ENCODE measurements at regions not wholly inside any gene's neighbourhood (a gene's known extent, or its start where the extent isn't known, plus 50 kb on each side); places are given as distances from the start of the nearest gene placed in this dataset.
"Not testable (repeated sequence)": the region's sequence is repeated elsewhere in the genome, so short reads cannot be mapped to it uniquely, and the experiment has no call there.

- Mint-ChIP-seq H3K4me1 (peaks cover 0 to 1% (median 0%) of the 10 kb centered on the region in 3 donors), H3K36me3 (no peaks in the 10 kb centered on the region), H3K9me3 (peaks cover 1 to 4% (median 3%) of the 10 kb centered on the region in 3 donors), H3K27me3 (no peaks in the 10 kb centered on the region), H3K4me3 (no peak overlapping the region), H3K27ac (no peak overlapping the region)
Measured at GRCh38 chr13:80070024-80070703, 270.8 kb downstream of the SPRY2 start.

- Mint-ChIP-seq H3K4me1 (peaks cover 0 to 1% (median 0%) of the 10 kb centered on the region in 3 donors), H3K27me3 (no peaks in the 10 kb centered on the region), H3K4me3 (no peak overlapping the region), H3K36me3 (no peaks in the 10 kb centered on the region), H3K9me3 (peaks cover 1 to 4% (median 3%) of the 10 kb centered on the region in 3 donors), H3K27ac (no peak overlapping the region)
Measured at GRCh38 chr13:80069374-80069773, 271.6 kb downstream of the SPRY2 start.

DNA sequence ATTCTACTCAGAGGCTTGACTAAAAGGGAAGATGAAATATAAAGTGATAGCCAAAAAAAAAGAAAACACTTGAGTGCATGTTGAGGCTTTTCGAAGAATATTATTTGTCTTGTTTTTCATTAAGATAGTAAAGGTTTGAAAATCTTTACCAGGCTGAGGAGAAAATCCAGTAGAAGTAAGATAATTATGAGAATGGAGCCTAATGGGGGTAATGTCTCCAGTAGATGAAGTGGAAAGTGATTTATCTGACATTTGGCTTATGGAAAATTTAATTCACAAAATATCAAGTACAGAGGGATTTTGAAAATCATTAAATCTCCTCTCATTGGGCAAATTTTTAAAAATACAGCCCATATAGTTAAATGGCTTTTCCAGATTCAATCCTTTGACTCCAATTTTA, 274.9 kb downstream of the SPRY2 start:
- peaks cover 1 to 3% (median 2%) of the 10 kb centered on the region in 3 donors for H3K9me3 Mint-ChIP-seq
- no peak overlapping the region for H3K27ac Mint-ChIP-seq
- no peak overlapping the region for H3K4me3 Mint-ChIP-seq
- no peaks in the 10 kb centered on the region for H3K27me3 Mint-ChIP-seq
- peaks cover 0 to 1% (median 0%) of the 10 kb centered on the region in 3 donors for H3K4me1 Mint-ChIP-seq
- H3K36me3 Mint-ChIP-seq, result no peaks in the 10 kb centered on the region

DNA sequence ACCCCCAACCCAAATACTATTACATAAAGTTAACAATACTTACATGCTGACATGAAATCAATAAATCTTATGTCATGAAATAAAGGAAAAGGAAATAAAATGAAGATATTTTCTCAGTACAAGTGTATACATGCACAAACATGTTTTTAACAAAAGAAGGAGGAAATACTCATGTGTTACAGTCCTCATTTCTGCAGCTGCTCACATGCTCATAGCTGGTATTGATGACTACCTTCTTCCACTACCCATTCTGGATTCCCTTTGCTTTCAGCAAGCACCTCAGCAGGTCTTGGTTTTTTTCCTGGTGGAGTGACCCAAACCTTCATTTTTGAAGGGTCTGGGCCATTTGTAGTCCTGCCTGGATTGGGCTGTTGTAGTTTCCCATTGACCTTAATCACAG, 278.5 kb downstream of the SPRY2 start:
- H3K36me3 Mint-ChIP-seq, H3K27ac Mint-ChIP-seq, H3K4me3 Mint-ChIP-seq, H3K27me3 Mint-ChIP-seq, H3K9me3 Mint-ChIP-seq, H3K4me1 Mint-ChIP-seq: not testable (repeated sequence)

GRCh38 chr13:80059789-80060188, 281.1 kb downstream of the SPRY2 start:
- no peak overlapping the region for H3K27ac Mint-ChIP-seq
- H3K27me3 Mint-ChIP-seq, result peaks cover 2% of the 10 kb centered on the region
- no peak overlapping the region for H3K4me3 Mint-ChIP-seq
- H3K4me1 Mint-ChIP-seq, result no peaks in the 10 kb centered on the region
- no peaks in the 10 kb centered on the region for H3K36me3 Mint-ChIP-seq
- peaks cover 0 to 1% (median 0%) of the 10 kb centered on the region in 3 donors for H3K9me3 Mint-ChIP-seq

DNA sequence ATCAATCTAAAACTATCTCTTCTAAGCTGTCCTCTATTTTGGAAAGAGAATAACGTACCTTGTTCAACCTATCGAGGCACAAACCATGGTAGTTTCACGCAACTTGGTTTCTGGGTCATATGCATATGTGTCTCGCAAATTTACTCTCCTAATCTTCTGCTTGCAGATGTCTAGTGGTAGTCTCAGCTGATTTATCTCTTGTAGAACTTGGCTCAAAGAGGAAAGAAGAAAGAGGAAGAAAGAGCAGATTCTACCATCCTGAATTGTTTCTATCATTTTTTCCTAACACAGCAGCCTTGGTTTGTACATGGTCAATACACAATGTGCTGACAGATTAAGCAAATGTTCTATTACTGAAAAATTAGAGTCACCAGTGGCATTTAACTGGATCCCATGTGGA, 282.3 kb downstream of the SPRY2 start:
- no peak overlapping the region for H3K4me3 Mint-ChIP-seq
- H3K27me3 Mint-ChIP-seq, result peaks cover 2% of the 10 kb centered on the region
- peaks cover 0 to 1% (median 0%) of the 10 kb centered on the region in 3 donors for H3K9me3 Mint-ChIP-seq
- H3K4me1 Mint-ChIP-seq, result no peaks in the 10 kb centered on the region
- no peak overlapping the region for H3K27ac Mint-ChIP-seq
- no peaks in the 10 kb centered on the region for H3K36me3 Mint-ChIP-seq

- peaks cover 0 to 1% (median 0%) of the 10 kb centered on the region in 3 donors for H3K9me3 Mint-ChIP-seq
Measured at GRCh38 chr13:80055847-80056246, 285.1 kb downstream of the SPRY2 start.

GRCh38 chr13:80054806-80055205, 286.1 kb downstream of the SPRY2 start:
- Mint-ChIP-seq H3K4me1 (peaks cover 0 to 3% (median 0%) of the 10 kb centered on the region in 3 donors), H3K27me3 (peaks cover 2% of the 10 kb centered on the region), H3K4me3 (no peak overlapping the region), H3K36me3 (no peaks in the 10 kb centered on the region), H3K27ac (no peak overlapping the region), H3K9me3 (peaks cover 0 to 2% (median 1%) of the 10 kb centered on the region in 3 donors)

More at GRCh38 chr13:80055847-80056246, 285.1 kb downstream of the SPRY2 start:
- H3K27me3 Mint-ChIP-seq, result peaks cover 2% of the 10 kb centered on the region
- no peaks in the 10 kb centered on the region for H3K4me1 Mint-ChIP-seq
- no peak overlapping the region for H3K4me3 Mint-ChIP-seq
- no peak overlapping the region for H3K27ac Mint-ChIP-seq
- no peaks in the 10 kb centered on the region for H3K36me3 Mint-ChIP-seq

GRCh38 chr13:80052286-80052685, 288.6 kb downstream of the SPRY2 start:
- Mint-ChIP-seq H3K4me3 (no peak overlapping the region), H3K27ac (no peak overlapping the region), H3K9me3 (peaks cover 0 to 2% (median 0%) of the 10 kb centered on the region in 3 donors), H3K27me3 (no peaks in the 10 kb centered on the region), H3K36me3 (no peaks in the 10 kb centered on the region), H3K4me1 (peaks cover 0 to 14% (median 6%) of the 10 kb centered on the region in 3 donors)

- Mint-ChIP-seq H3K4me1 (peaks cover 0 to 14% (median 6%) of the 10 kb centered on the region in 3 donors), H3K4me3 (peak overlapping the region in 1 of 4 donors; percentile 41), H3K27ac (no peak overlapping the region), H3K36me3 (no peaks in the 10 kb centered on the region), H3K27me3 (no peaks in the 10 kb centered on the region), H3K9me3 (peaks cover 0 to 2% (median 0%) of the 10 kb centered on the region in 3 donors)
Measured at GRCh38 chr13:80050252-80050651, 290.7 kb downstream of the SPRY2 start.

DNA sequence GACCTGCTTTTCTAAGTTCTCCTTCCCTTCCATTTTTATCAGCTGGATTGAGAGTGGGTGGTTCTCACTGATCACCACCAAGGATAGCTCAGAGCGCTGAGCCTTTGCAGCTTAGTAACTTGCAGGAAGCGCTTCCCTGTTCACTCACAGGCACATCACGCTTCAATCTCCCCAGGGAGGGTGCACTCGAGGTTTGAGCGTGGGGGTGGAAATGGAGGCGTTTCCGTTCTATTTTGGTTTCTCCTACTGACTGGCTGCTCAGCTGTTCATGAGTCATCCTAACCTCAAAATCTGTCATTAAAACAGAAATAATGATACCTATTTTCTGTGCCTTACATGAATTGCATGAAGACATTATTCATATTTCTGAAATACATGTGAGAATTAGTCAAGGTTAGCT, 292.1 kb downstream of the SPRY2 start:
- H3K4me3 Mint-ChIP-seq, result peak overlapping the region in 1 of 4 donors; percentile 37

DNA sequence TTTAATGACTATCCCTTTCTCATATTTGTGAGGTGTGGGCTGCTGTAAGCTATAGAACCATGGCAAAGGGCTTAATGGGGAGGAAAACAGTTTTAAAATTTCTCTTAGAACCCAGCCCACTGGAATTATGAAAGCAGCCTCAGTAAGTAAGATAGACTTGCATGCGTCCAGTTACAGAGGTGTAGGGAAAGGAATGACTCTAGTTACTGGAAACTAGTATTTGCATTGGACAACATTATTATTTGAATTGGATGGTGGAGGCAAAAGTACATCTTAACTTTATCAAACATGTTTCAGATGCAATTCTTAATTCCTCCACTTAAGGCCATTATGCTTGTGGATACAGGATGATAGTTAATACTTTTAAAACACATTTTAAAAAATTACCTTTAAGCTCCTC, 292.9 kb downstream of the SPRY2 start:
- peaks cover 0 to 14% (median 6%) of the 10 kb centered on the region in 3 donors for H3K4me1 Mint-ChIP-seq
- peaks cover 0 to 6% (median 0%) of the 10 kb centered on the region in 3 donors for H3K9me3 Mint-ChIP-seq
- H3K27me3 Mint-ChIP-seq, result no peaks in the 10 kb centered on the region
- no peak overlapping the region for H3K4me3 Mint-ChIP-seq
- H3K36me3 Mint-ChIP-seq, result no peaks in the 10 kb centered on the region
- no peak overlapping the region for H3K27ac Mint-ChIP-seq

More for the DNA sequence above, 292.1 kb downstream of the SPRY2 start:
- Mint-ChIP-seq H3K4me1 (peaks cover 0 to 14% (median 6%) of the 10 kb centered on the region in 3 donors), H3K9me3 (peaks cover 0 to 2% (median 0%) of the 10 kb centered on the region in 3 donors), H3K36me3 (no peaks in the 10 kb centered on the region), H3K27me3 (no peaks in the 10 kb centered on the region), H3K27ac (no peak overlapping the region)

DNA sequence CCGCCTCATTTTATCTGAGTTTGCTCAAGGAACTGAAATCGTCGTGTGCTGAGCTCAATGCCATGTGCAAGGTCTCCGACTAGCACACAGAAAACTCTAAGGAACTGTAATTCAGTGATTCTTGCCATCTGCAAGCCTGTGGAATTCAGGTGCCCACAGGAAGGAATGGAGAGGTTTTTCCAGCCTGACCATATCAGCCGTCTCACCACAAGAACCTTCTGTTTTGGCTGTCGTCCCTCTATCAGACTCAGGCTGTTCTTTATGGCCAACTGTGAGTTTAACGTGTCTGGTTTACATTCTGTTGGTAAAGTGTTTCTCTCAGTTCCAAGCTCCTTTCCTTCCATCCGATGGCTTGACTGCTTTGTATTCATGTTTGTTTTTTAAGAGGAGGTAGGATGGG, 293.5 kb downstream of the SPRY2 start:
- Mint-ChIP-seq H3K4me3 (peak overlapping the region in 1 of 4 donors; percentile 61), H3K27ac (peak overlapping the region in 1 of 3 donors; percentile 68), H3K27me3 (no peaks in the 10 kb centered on the region), H3K4me1 (peaks cover 0 to 14% (median 6%) of the 10 kb centered on the region in 3 donors), H3K36me3 (no peaks in the 10 kb centered on the region), H3K9me3 (peaks cover 0 to 6% (median 0%) of the 10 kb centered on the region in 3 donors)

DNA sequence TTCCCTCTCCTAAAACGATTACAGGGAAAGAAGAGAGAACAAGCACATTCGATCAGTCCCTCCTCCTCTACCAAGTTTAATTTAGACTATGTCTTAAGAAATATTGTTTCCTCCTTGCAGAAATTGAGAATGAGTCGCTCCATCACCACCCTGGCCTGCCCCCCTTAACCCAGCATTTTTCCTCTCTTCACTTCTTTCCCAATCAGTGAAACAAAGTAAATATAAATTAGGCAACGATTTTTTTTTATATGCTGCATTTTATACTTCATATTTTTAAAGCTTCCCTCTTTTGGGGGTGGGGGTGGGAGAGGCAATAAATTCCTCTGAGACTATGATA, 300.0 kb downstream of the SPRY2 start:
- peaks cover 9 to 19% (median 16%) of the 10 kb centered on the region in 3 donors for H3K4me1 Mint-ChIP-seq
- H3K9me3 Mint-ChIP-seq, result peaks cover 0 to 4% (median 0%) of the 10 kb centered on the region in 3 donors

DNA sequence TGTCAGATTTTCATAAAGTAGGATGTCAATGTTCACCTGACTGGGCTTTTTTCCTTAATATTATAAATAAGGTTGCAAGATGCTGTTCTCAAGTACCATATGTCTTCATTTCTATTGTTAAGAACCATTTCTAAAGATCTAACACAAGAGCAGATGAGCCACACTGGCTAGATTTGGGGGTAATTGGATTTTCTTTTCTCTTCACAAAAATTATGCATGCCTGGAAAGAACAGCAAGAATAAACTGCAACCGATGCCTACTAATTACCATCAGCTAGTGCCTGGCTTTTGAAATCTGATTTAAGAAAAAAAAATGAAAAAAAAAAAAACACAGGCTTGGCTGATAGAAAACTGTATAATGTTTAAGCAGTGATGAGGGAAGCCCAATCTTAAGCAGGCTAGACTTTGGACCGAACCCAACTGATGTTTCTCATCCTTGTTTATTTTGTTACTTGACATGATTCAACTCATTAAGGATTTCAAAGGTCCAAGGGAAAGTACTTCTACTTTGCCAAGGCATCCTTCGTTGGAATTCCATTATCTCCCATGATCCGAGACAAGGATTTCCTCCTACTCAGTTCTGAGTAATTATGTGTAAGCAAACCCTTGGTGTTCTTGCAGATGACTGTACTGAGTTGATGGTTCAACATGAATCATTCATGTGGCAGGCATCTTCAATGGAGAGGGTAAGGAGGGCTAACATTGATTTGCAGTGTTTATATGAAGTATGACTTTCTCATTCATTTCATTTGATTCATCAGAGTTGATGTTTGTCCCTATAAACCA, 300.5 kb downstream of the SPRY2 start:
- H3K4me1 Mint-ChIP-seq, result peaks cover 9 to 19% (median 16%) of the 10 kb centered on the region in 3 donors
- H3K27me3 Mint-ChIP-seq, result no peaks in the 10 kb centered on the region
- H3K9me3 Mint-ChIP-seq, result peaks cover 0 to 4% (median 0%) of the 10 kb centered on the region in 3 donors
- no peak overlapping the region for H3K4me3 Mint-ChIP-seq
- no peak overlapping the region for H3K27ac Mint-ChIP-seq
- H3K36me3 Mint-ChIP-seq, result no peaks in the 10 kb centered on the region

More for the DNA sequence above, 300.0 kb downstream of the SPRY2 start:
- Mint-ChIP-seq H3K4me3 (no peak overlapping the region), H3K36me3 (no peaks in the 10 kb centered on the region), H3K27ac (no peak overlapping the region), H3K27me3 (no peaks in the 10 kb centered on the region)

All from IgD-negative memory B cell (primary cell).